ENCODE measurements at regions not wholly inside any gene's neighbourhood (a gene's known extent, or its start where the extent isn't known, plus 50 kb on each side); places are given as distances from the start of the nearest gene placed in this dataset.

GRCh38 chr2:194062401-194062800, 1594.6 kb upstream of the SLC39A10 start:
- H3K27me3 ChIP-seq (ENCODE audit: insufficient read depth, low read length), result no peaks in the 10 kb centered on the region
- no peaks in the 10 kb centered on the region for H3K79me2 ChIP-seq (ENCODE audit: insufficient read depth, low read length)

DNA sequence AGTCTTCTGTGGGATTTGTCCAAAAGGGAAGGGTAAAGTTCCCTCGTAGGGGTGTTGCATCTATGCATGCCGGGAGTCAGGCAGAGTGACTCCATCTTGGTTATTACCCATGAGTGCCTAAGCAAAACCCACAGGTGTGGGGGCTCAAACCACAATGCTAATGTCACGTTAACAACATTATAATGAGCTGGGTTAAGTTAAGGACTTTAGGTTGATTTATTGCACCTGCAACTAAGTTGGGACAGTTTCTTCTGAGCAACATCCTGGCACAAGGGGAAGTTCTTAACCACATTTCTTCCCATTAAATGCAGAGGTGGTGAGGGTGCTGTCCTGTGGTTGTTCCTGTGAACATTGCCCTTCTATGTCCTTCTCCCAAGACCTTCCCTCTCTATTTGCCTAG, 1596.8 kb upstream of the SLC39A10 start:
- no peak for DNase-seq (ENCODE audit: low read depth, low spot score)
- no peak overlapping the region for H3K27ac ChIP-seq (ENCODE audit: low read depth, low read length)
- no peaks in the 10 kb centered on the region for H3K9me2 ChIP-seq (ENCODE audit: insufficient read depth)
- no peak overlapping the region for H3K4me2 ChIP-seq (ENCODE audit: low read length)
- H3K4me1 ChIP-seq (ENCODE audit: control insufficient read depth in 1 of 2, insufficient read depth in 2 of 2, low read length in 2 of 2), result no peaks in the 10 kb centered on the region
- H3K79me2 ChIP-seq (ENCODE audit: insufficient read depth, low read length), result no peaks in the 10 kb centered on the region
- CTCF ChIA-PET, result no interaction called here
- no TSS peak for BruUV-seq (replicated peaks)
- POLR2A ChIA-PET, result no interaction called here
- no peaks in the 10 kb centered on the region for H3K36me3 ChIP-seq (ENCODE audit: control insufficient read depth in 1 of 2, insufficient read depth in 2 of 2, low read length in 2 of 2)
- H4K20me1 ChIP-seq (ENCODE audit: insufficient read depth), result no peaks in the 10 kb centered on the region
- H2AFZ ChIP-seq (ENCODE audit: low read depth, low read length, poor library complexity, severe bottlenecking), result no peak overlapping the region
- intact Hi-C loops (cut with micrococcal nuclease), result no loop called here
- no peak for ATAC-seq
- no peak overlapping the region for H3K4me3 ChIP-seq (replicated peaks in 1 of 2; ENCODE audit: low read depth in 1 of 2, low read length in 2 of 2)
- RAD21 ChIA-PET (ENCODE audit: low non-redundant PET in 1 of 2, low total read pairs in 2 of 2, uncharacterized antibody in 2 of 2, unreplicated experiment in 2 of 2), result no interaction called here
- no peaks in the 10 kb centered on the region for H3K27me3 ChIP-seq (ENCODE audit: insufficient read depth, low read length)
- H3K9ac ChIP-seq (ENCODE audit: low read length), result no peak overlapping the region
- H3K9me3 ChIP-seq (ENCODE audit: control insufficient read depth in 1 of 2, insufficient read depth in 1 of 2, low read depth in 1 of 2, low read length in 2 of 2), result no peaks in the 10 kb centered on the region
- TF ChIP-seq ELF1 (IDR thresholded peaks at IDR 0.05; ENCODE audit: borderline replicate concordance, low read depth), result no peak
- TF ChIP-seq TCF7L2 (IDR thresholded peaks at IDR 0.05; ENCODE audit: borderline replicate concordance, extremely low read depth, insufficient read depth, insufficient read length), result no peak
- no peak for TF ChIP-seq SP1 (IDR thresholded peaks at IDR 0.05; ENCODE audit: low read depth)
- TF ChIP-seq, protein P1, sequence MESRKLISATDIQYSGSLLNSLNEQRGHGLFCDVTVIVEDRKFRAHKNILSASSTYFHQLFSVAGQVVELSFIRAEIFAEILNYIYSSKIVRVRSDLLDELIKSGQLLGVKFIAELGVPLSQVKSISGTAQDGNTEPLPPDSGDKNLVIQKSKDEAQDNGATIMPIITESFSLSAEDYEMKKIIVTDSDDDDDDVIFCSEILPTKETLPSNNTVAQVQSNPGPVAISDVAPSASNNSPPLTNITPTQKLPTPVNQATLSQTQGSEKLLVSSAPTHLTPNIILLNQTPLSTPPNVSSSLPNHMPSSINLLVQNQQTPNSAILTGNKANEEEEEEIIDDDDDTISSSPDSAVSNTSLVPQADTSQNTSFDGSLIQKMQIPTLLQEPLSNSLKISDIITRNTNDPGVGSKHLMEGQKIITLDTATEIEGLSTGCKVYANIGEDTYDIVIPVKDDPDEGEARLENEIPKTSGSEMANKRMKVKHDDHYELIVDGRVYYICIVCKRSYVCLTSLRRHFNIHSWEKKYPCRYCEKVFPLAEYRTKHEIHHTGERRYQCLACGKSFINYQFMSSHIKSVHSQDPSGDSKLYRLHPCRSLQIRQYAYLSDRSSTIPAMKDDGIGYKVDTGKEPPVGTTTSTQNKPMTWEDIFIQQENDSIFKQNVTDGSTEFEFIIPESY (IDR thresholded peaks at IDR 0.05; ENCODE audit: extremely low read depth, insufficient replicate concordance, low read length), result no peak
- no peak for TF ChIP-seq EGR1 (IDR thresholded peaks at IDR 0.05; ENCODE audit: low read depth)
- no peak for TF ChIP-seq FOSL1 (IDR thresholded peaks at IDR 0.05; ENCODE audit: low read depth)
- no peak for TF ChIP-seq CTCF (IDR thresholded peaks at IDR 0.05 in 2 of 3, conservative IDR thresholded peaks at IDR 0.05 in 1 of 3; ENCODE audit: borderline replicate concordance in 1 of 3, insufficient read depth in 1 of 3, low read depth in 2 of 3, low read length in 2 of 3)
- no peak for TF ChIP-seq POLR2AphosphoS5 (IDR thresholded peaks at IDR 0.05; ENCODE audit: low read depth, low read length)
- TF ChIP-seq SIN3A (IDR thresholded peaks at IDR 0.05; ENCODE audit: low read depth), result no peak

More at GRCh38 chr2:194062401-194062800, 1594.6 kb upstream of the SLC39A10 start:
- POLR2A ChIA-PET, result no interaction called here
- H3K36me3 ChIP-seq (ENCODE audit: control insufficient read depth in 1 of 2, insufficient read depth in 2 of 2, low read length in 2 of 2), result no peaks in the 10 kb centered on the region
- no peaks in the 10 kb centered on the region for H3K9me3 ChIP-seq (ENCODE audit: control insufficient read depth in 1 of 2, insufficient read depth in 1 of 2, low read depth in 1 of 2, low read length in 2 of 2)
- H3K9ac ChIP-seq (ENCODE audit: low read length), result no peak overlapping the region
- ATAC-seq (no peak), DNase-seq (ENCODE audit: low read depth, low spot score) (no peak)
- no peaks in the 10 kb centered on the region for H4K20me1 ChIP-seq (ENCODE audit: insufficient read depth)
- intact Hi-C loops (cut with micrococcal nuclease), result no loop called here
- no TSS peak for BruUV-seq (replicated peaks)
- no peak overlapping the region for H2AFZ ChIP-seq (ENCODE audit: low read depth, low read length, poor library complexity, severe bottlenecking)
- H3K27ac ChIP-seq (ENCODE audit: low read depth, low read length), result no peak overlapping the region
- H3K4me3 ChIP-seq (replicated peaks in 1 of 2; ENCODE audit: low read depth in 1 of 2, low read length in 2 of 2), result no peak overlapping the region
- no peaks in the 10 kb centered on the region for H3K4me1 ChIP-seq (ENCODE audit: control insufficient read depth in 1 of 2, insufficient read depth in 2 of 2, low read length in 2 of 2)
- RAD21 ChIA-PET (ENCODE audit: low non-redundant PET in 1 of 2, low total read pairs in 2 of 2, uncharacterized antibody in 2 of 2, unreplicated experiment in 2 of 2), result no interaction called here
- CTCF ChIA-PET, result no interaction called here
- TF ChIP-seq TCF7L2 (IDR thresholded peaks at IDR 0.05; ENCODE audit: borderline replicate concordance, extremely low read depth, insufficient read depth, insufficient read length) (no peak), CTCF (IDR thresholded peaks at IDR 0.05 in 2 of 3, conservative IDR thresholded peaks at IDR 0.05 in 1 of 3; ENCODE audit: borderline replicate concordance in 1 of 3, insufficient read depth in 1 of 3, low read depth in 2 of 3, low read length in 2 of 3) (no peak), POLR2AphosphoS5 (IDR thresholded peaks at IDR 0.05; ENCODE audit: low read depth, low read length) (no peak), POLR2A (IDR thresholded peaks at IDR 0.05; ENCODE audit: borderline replicate concordance, extremely low read depth, insufficient read depth, insufficient read length) (no peak), ZFX (IDR thresholded peaks at IDR 0.05) (no peak)
- no peaks in the 10 kb centered on the region for H3K9me2 ChIP-seq (ENCODE audit: insufficient read depth)
- no peak overlapping the region for H3K4me2 ChIP-seq (ENCODE audit: low read length)

Data from HCT116 (cell line).